K562 (cell line): ENCODE measurements at regions not wholly inside any gene's neighbourhood (a gene's known extent, or its start where the extent isn't known, plus 50 kb on each side); places are given as distances from the start of the nearest gene placed in this dataset.

Experiments used
- ATAC-seq: fragments of 200-7000 bp; cut with Tn5 transposase; 3 replicates; pipeline ENCODE4 v1.9.1; 2020; ENCODE audit warnings: moderate library complexity
- BruUV-seq: library from RNA; stranded (reverse); fragments of 400-500 nt; replicated peaks from 2 replicates; lab custom pipeline; 2021; lab: Mats Ljungman, UMichigan
- CTCF ChIA-PET: fragments of 300-600 bp; formaldehyde crosslinking; extraction: SDS; loops from one replicate; lab custom pipeline; 2021; ENCODE audit warnings: low intra/inter-chr PET ratio; lab: Yijun Ruan, JAX
- POLR2A ChIA-PET: fragments of 300-600, 350-650 bp; sonication (Branson Sonifier 250); formaldehyde crosslinking; extraction: SDS; loops from one replicate; lab custom pipeline; 2021; ENCODE audit warnings: antibody characterized with exemption, inconsistent platforms; lab: Yijun Ruan, JAX
- DNase-seq, 4 experiments: peaks; one replicate each; pipeline versions ENCODE4 v3.0.0 to v3.0.0-alpha.2; 2011 to 2018; ENCODE audit warnings: low spot score in 3 of 4, mixed read lengths in 3 of 4; ENCODE audit errors: extremely low read depth in 1 of 4
- FAIRE-seq: peaks from 2 replicates; lab custom pipeline; 2011; peaks lifted over from hg19 to GRCh38; lab: Jason Lieb, UNC
- H2AFZ ChIP-seq: 2 replicates; pipeline ENCODE4 v1.6.0; 2011; ENCODE audit warnings: low read depth, low read length, control low read depth, inconsistent platforms
- H3K27ac ChIP-seq: fragments of 200-600 bp; 3 replicates; pipeline ENCODE4 v1.8.0; 2011; ENCODE audit warnings: low read depth, mild to moderate bottlenecking, control low read depth, inconsistent platforms, low read length, moderate library complexity, mixed read lengths; ENCODE audit errors: extremely low read depth
- H3K27me3 ChIP-seq, 2 experiments: fragments of 300-600 bp in 1 of 2; 2 replicates in 1 of 2; 3 replicates in 1 of 2; pipeline versions ENCODE4 v1.6.0 to v1.8.0; 2011; ENCODE audit warnings: inconsistent platforms in 2 of 2, low read length in 2 of 2, mild to moderate bottlenecking in 1 of 2, mixed read lengths in 1 of 2, moderate library complexity in 1 of 2; ENCODE audit not compliant: control insufficient read depth in 2 of 2, insufficient read depth in 2 of 2
- H3K36me3 ChIP-seq: fragments of 300-600 bp; 3 replicates; pipeline ENCODE4 v1.8.0; 2011; ENCODE audit warnings: mild to moderate bottlenecking, low read length, inconsistent platforms; ENCODE audit not compliant: control insufficient read depth, insufficient read depth
- H3K4me1 ChIP-seq, 2 experiments: fragments of 200-600 bp in 1 of 2; replicated peaks in 1 of 2; 2 replicates in 1 of 2; 3 replicates in 1 of 2; pipeline versions ENCODE4 v1.5.1 to v1.8.0; 2011; ENCODE audit warnings: inconsistent platforms in 2 of 2, low read length in 2 of 2, mild to moderate bottlenecking in 1 of 2, mixed read lengths in 1 of 2, moderate library complexity in 1 of 2; ENCODE audit not compliant: control insufficient read depth in 2 of 2, insufficient read depth in 2 of 2
- H3K4me2 ChIP-seq: 2 replicates; pipeline ENCODE4 v1.6.1; 2011; ENCODE audit warnings: low read length, control low read depth, inconsistent platforms, mixed read lengths; ENCODE audit not compliant: insufficient read depth
- H3K4me3 ChIP-seq: fragments of 200-600 bp; sonication (generic), shearing (Covaris generic); 2 replicates; pipeline ENCODE4 v1.5.1; 2016; ENCODE audit warnings: control low read depth, inconsistent platforms
- H3K79me2 ChIP-seq: fragments of 200-600 bp; 3 replicates; pipeline ENCODE4 v1.8.0; 2011; ENCODE audit warnings: low read length, inconsistent platforms; ENCODE audit not compliant: control insufficient read depth, insufficient read depth
- H3K9ac ChIP-seq, 2 experiments: 2 replicates each; pipeline versions ENCODE4 v1.6.0 to v1.6.1; 2011; ENCODE audit warnings: low read depth in 2 of 2, low read length in 2 of 2, control low read depth in 1 of 2, inconsistent platforms in 1 of 2, mild to moderate bottlenecking in 1 of 2, mixed read lengths in 1 of 2; ENCODE audit not compliant: insufficient read depth in 1 of 2
- H3K9me1 ChIP-seq: one replicate; pipeline ENCODE4 v1.6.0; 2011; ENCODE audit warnings: inconsistent platforms, mild to moderate bottlenecking, low read length, moderate library complexity; ENCODE audit not compliant: control insufficient read depth, insufficient read depth
- H3K9me3 ChIP-seq: replicated peaks from 2 replicates; pipeline ENCODE4 v1.5.1; 2011; ENCODE audit warnings: low read depth, low read length, inconsistent platforms; ENCODE audit not compliant: control insufficient read depth, insufficient read depth
- H4K20me1 ChIP-seq: replicated peaks from 2 replicates; pipeline ENCODE4 v1.6.1; 2011; ENCODE audit warnings: low read length, inconsistent platforms, mixed read lengths; ENCODE audit not compliant: control insufficient read depth, insufficient read depth
- CEBPB ChIP-seq: fragments of 450-650 bp; IDR thresholded peaks from 2 replicates; pipeline ENCODE4 v1.6.1; 2016; ENCODE audit warnings: missing genetic modification characterization, missing compliant biosample characterization
- EP300 ChIP-seq: IDR thresholded peaks from 2 replicates; pipeline ENCODE4 v1.6.1; 2012; ENCODE audit warnings: low read length, improper control_type of control experiment
- GTF2F1 ChIP-seq: IDR thresholded peaks from 2 replicates; pipeline ENCODE4 v1.6.1; 2011; ENCODE audit warnings: low read depth, low read length, improper control_type of control experiment
- MAFG ChIP-seq: fragments of 450-650 bp; conservative IDR thresholded peaks from 2 replicates; pipeline ENCODE4 v1.6.1; 2016; ENCODE audit warnings: missing genetic modification characterization, missing compliant biosample characterization
- NBN ChIP-seq: fragments of 450-650 bp; IDR thresholded peaks from 2 replicates; pipeline ENCODE4 v1.6.1; 2016; ENCODE audit warnings: low read depth, mild to moderate bottlenecking
- PYGO2 ChIP-seq: fragments of 450-650 bp; IDR thresholded peaks from 2 replicates; pipeline ENCODE4 v1.6.1; 2016; ENCODE audit warnings: mild to moderate bottlenecking, missing genetic modification characterization, moderate library complexity, missing compliant biosample characterization
- RBM22 ChIP-seq: fragments of 200-400 bp; formaldehyde crosslinking; IDR thresholded peaks from 2 replicates; pipeline ENCODE4 v1.6.1; 2018; ENCODE audit warnings: low read length, low read depth; ENCODE audit not compliant: poor library complexity, severe bottlenecking
- RUNX1 ChIP-seq: sonication (generic); IDR thresholded peaks from 2 replicates; pipeline ENCODE4 v1.6.1; 2016; ENCODE audit warnings: antibody characterized with exemption, low read depth
- SMARCE1 ChIP-seq: fragments of 450-650 bp; IDR thresholded peaks from 2 replicates; pipeline ENCODE4 v1.7.1; 2016; ENCODE audit warnings: mild to moderate bottlenecking
- ZNF165 ChIP-seq: fragments of 250-450 bp; sonication (Bioruptor Pico); IDR thresholded peaks from 2 replicates; pipeline ENCODE4 v1.4.0; 2020; ENCODE audit warnings: borderline replicate concordance
- ZNF175 ChIP-seq: fragments of 200-800 bp; sonication (Bioruptor generic); IDR thresholded peaks from 2 replicates; pipeline ENCODE4 v1.6.1; 2016; ENCODE audit warnings: low read depth, mild to moderate bottlenecking, missing genetic modification characterization, missing compliant biosample characterization
- ZNF41 ChIP-seq: fragments of 250-450 bp; sonication (Bioruptor Pico); conservative IDR thresholded peaks from 2 replicates; pipeline ENCODE4 v1.4.0; 2020; ENCODE audit warnings: mild to moderate bottlenecking
- ZNF764 ChIP-seq: fragments of 250-450 bp; sonication (Bioruptor Pico); IDR thresholded peaks from 2 replicates; pipeline ENCODE4 v1.4.0; 2020; ENCODE audit warnings: low read depth, mild to moderate bottlenecking, moderate library complexity
- WGBS: fragments of 100-300 bp; shearing (Covaris generic); methylation state at CpG from one replicate; pipeline ENCODE4 v1.1.6; 2016; ENCODE audit warnings: low coverage, mixed read lengths; ENCODE audit not compliant: insufficient coverage; ENCODE audit errors: missing lambda C conversion rate; 5-methylcytosine and 5-hydroxymethylcytosine counted together
- in situ Hi-C: fragments of 300-500 bp; cut with MboI; formaldehyde crosslinking; loops from 4 replicates; pipeline ENCODE4 v1.15.0; 2018; ENCODE audit warnings: inconsistent platforms, mixed read lengths
- intact Hi-C: fragments of 100-400 bp; cut with micrococcal nuclease; formaldehyde crosslinking; loops from 2 replicates; pipeline ENCODE4 v1.14.2; 2022
- TF ChIP-seq, protein P1 (sequence below): fragments of 250-450 bp; sonication (Bioruptor Pico); IDR thresholded peaks from 2 replicates; pipeline ENCODE4 v1.8.0; 2021; ENCODE audit warnings: mild to moderate bottlenecking, moderate library complexity
- TF ChIP-seq, protein P2 (sequence below): fragments of 250-450 bp; sonication (Bioruptor Pico); IDR thresholded peaks from 2 replicates; pipeline ENCODE4 v1.8.0; 2022; ENCODE audit warnings: moderate library complexity, mild to moderate bottlenecking, inconsistent platforms

DNA sequence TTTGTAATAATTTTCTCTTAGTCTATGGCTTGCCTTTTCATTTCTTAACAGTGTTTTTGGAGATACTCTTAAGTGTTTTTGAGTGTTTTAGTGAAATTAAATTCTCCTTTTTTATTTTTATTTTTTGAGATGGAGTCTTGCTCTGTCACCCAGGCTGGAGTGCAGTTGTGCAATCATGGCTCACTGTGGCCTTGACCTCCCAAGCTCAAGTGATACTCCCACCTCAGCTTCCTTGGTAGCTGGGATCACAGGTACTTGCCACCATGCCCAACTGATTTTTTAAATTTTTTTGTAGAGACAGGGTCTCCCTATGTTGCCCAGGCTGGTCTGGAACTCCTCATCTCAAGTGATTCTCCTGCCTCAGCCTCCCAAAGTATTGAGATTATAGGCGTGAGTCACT, 240.3 kb downstream of the PLPP3 start:
- H3K9ac ChIP-seq: no peak overlapping the region
- FAIRE-seq (no peak), DNase-seq (no peak), ATAC-seq (no peak)
- no peaks in the 10 kb centered on the region for H3K36me3 ChIP-seq
- H3K27ac ChIP-seq: no peak overlapping the region
- BruUV-seq: no TSS peak
- no peaks in the 10 kb centered on the region for H3K9me1 ChIP-seq
- TF ChIP-seq EP300 (no peak), CEBPB (tag) (0 out of 2 replicates have a peak, but pooled peaks have one; percentile 20), RBM22 (no peak), RUNX1 (no peak)
- TF ChIP-seq, protein P1, sequence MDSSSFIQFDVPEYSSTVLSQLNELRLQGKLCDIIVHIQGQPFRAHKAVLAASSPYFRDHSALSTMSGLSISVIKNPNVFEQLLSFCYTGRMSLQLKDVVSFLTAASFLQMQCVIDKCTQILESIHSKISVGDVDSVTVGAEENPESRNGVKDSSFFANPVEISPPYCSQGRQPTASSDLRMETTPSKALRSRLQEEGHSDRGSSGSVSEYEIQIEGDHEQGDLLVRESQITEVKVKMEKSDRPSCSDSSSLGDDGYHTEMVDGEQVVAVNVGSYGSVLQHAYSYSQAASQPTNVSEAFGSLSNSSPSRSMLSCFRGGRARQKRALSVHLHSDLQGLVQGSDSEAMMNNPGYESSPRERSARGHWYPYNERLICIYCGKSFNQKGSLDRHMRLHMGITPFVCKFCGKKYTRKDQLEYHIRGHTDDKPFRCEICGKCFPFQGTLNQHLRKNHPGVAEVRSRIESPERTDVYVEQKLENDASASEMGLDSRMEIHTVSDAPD (CRISPR knock-in tag): no peak
- no peaks in the 10 kb centered on the region for H3K9me3 ChIP-seq
- H3K27me3 ChIP-seq: no peaks in the 10 kb centered on the region
- H3K4me3 ChIP-seq: no peak overlapping the region
- no peaks in the 10 kb centered on the region for H3K4me1 ChIP-seq
- intact Hi-C loops: no loop called here
- no peaks in the 10 kb centered on the region for H3K79me2 ChIP-seq
- ChIA-PET POLR2A (no interaction called here), CTCF (no interaction called here)
- in situ Hi-C loops: no loop called here
- H3K4me2 ChIP-seq: no peak overlapping the region
- no peak overlapping the region for H2AFZ ChIP-seq
- 0% methylated on average over 1 of the region's 1 CpG for WGBS
- H4K20me1 ChIP-seq: no peaks in the 10 kb centered on the region

DNA sequence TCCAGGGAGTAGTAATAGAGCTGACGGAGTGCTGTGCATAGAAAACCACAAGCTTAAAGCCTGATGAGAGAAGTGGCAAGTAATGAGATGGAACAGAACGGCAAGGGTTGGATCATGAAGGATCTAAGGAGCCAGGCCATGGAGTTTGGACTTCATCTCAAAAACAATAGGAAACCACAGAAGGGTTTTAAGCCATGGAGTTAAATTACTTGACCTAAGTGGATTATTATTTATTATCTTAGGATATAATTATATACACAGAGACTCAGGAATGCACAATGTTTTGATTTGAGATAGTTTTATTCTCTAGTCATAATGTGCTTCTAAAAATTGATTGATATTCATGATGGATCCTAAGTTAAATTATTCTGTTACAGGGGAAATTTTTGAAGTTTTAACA, 242.4 kb downstream of the PLPP3 start:
- Histone ChIP-seq H4K20me1 (no peaks in the 10 kb centered on the region), H3K36me3 (no peaks in the 10 kb centered on the region), H2AFZ (no peak overlapping the region), H3K4me2 (no peak overlapping the region), H3K27me3 (no peaks in the 10 kb centered on the region), H3K4me1 (no peaks in the 10 kb centered on the region), H3K9me3 (no peaks in the 10 kb centered on the region), H3K4me3 (no peak overlapping the region), H3K79me2 (no peaks in the 10 kb centered on the region), H3K27ac (no peak overlapping the region), H3K9me1 (no peaks in the 10 kb centered on the region), H3K9ac (no peak overlapping the region)
- FAIRE-seq (no peak), ATAC-seq (no peak), DNase-seq (no peak)
- in situ Hi-C loops (no loop called here), intact Hi-C loops (no loop called here)
- BruUV-seq: no TSS peak
- CTCF ChIA-PET: no interaction called here
- POLR2A ChIA-PET: no interaction called here
- WGBS: 0% methylated on average over 2 of the region's 2 CpGs
- TF ChIP-seq SMARCE1: no peak
- no peak for TF ChIP-seq PYGO2 (tag)
- no peak for TF ChIP-seq ZNF165 (CRISPR knock-in tag)
- TF ChIP-seq ZNF764 (CRISPR knock-in tag): no peak
- TF ChIP-seq, protein P2, sequence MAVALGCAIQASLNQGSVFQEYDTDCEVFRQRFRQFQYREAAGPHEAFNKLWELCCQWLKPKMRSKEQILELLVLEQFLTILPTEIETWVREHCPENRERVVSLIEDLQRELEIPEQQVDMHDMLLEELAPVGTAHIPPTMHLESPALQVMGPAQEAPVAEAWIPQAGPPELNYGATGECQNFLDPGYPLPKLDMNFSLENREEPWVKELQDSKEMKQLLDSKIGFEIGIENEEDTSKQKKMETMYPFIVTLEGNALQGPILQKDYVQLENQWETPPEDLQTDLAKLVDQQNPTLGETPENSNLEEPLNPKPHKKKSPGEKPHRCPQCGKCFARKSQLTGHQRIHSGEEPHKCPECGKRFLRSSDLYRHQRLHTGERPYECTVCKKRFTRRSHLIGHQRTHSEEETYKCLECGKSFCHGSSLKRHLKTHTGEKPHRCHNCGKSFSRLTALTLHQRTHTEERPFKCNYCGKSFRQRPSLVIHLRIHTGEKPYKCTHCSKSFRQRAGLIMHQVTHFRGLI: no peak
- no peak for TF ChIP-seq GTF2F1
- no peak for TF ChIP-seq ZNF175
- TF ChIP-seq NBN: no peak
- no peak for TF ChIP-seq MAFG (tag)
- no peak for TF ChIP-seq ZNF41 (CRISPR knock-in tag)
